OCI-LY3 (cell line): ENCODE measurements at regions not wholly inside any gene's neighbourhood (a gene's known extent, or its start where the extent isn't known, plus 50 kb on each side); places are given as distances from the start of the nearest gene placed in this dataset.

Experiments
- CTCF ChIP-seq: fragments of 200-600, 300-600 bp; sonication (generic); IDR thresholded peaks from 2 replicates; pipeline ENCODE4 v1.5.1; 2014; ENCODE audit warnings: antibody characterized with exemption, low read length, low read depth
- EZH2phosphoT487 ChIP-seq: fragments of 200-600 bp; shearing (Covaris generic); IDR thresholded peaks from 2 replicates; pipeline ENCODE4 v1.6.1; 2018; ENCODE audit warnings: antibody characterized with exemption, mixed run types, low read depth

GRCh38 chr3:167001374-167001773 is 378.7 kb downstream of the ZBBX start:
- TF ChIP-seq EZH2phosphoT487 = no peak
- TF ChIP-seq CTCF = no peak
